IMR-90 (cell line): ENCODE measurements at regions not wholly inside any gene's neighbourhood (a gene's known extent, or its start where the extent isn't known, plus 50 kb on each side); places are given as distances from the start of the nearest gene placed in this dataset.

Experiments
- ATAC-seq: fragments of 200-7000 bp; cut with Tn5 transposase; 2 replicates; pipeline ENCODE4 v1.9.1; 2020; ENCODE audit warnings: low read depth, mild to moderate bottlenecking, moderate library complexity
- BruUV-seq: library from RNA; stranded (reverse); fragments of 400-500 nt; replicated peaks from 2 replicates; lab custom pipeline; 2021; lab: Mats Ljungman, UMichigan
- CTCF ChIA-PET: fragments of 300-600 bp; formaldehyde crosslinking; extraction: SDS; loops from one replicate; lab custom pipeline; 2021; ENCODE audit warnings: antibody characterized with exemption; lab: Yijun Ruan, JAX
- POLR2A ChIA-PET: fragments of 300-600 bp; sonication (Branson Sonifier 250); formaldehyde crosslinking; loops from one replicate; lab custom pipeline; 2022; ENCODE audit warnings: antibody characterized with exemption; ENCODE audit not compliant: unreplicated experiment; lab: Charles Lee
- DNase-seq: peaks from one replicate; pipeline ENCODE4 v3.0.0; 2013
- H2AFZ ChIP-seq: replicated peaks from 2 replicates; pipeline ENCODE3; 2013; ENCODE audit warnings: low read length, mild to moderate bottlenecking; ENCODE audit not compliant: poor library complexity
- H2AK5ac ChIP-seq: 2 replicates; pipeline ENCODE4 v1.6.1; 2013; ENCODE audit warnings: low read depth, low read length, inconsistent platforms
- H2AK9ac ChIP-seq: replicated peaks from 2 replicates; pipeline ENCODE3; 2013; ENCODE audit warnings: mild to moderate bottlenecking, low read depth, low read length, moderate library complexity; ENCODE audit not compliant: poor library complexity
- H2BK120ac ChIP-seq: 2 replicates; pipeline ENCODE4 v1.6.1; 2013; ENCODE audit warnings: low read depth, low read length, inconsistent platforms
- H2BK15ac ChIP-seq: 3 replicates; pipeline ENCODE4 v1.6.1; 2013; ENCODE audit warnings: low read depth, low read length, inconsistent platforms
- H2BK20ac ChIP-seq: 2 replicates; pipeline ENCODE4 v1.6.1; 2013; ENCODE audit warnings: low read depth, mild to moderate bottlenecking, inconsistent platforms, low read length, moderate library complexity
- H2BK5ac ChIP-seq: 2 replicates; pipeline ENCODE4 v1.6.1; 2013; ENCODE audit warnings: mild to moderate bottlenecking, low read depth, low read length, inconsistent platforms; ENCODE audit not compliant: poor library complexity, severe bottlenecking
- H3K14ac ChIP-seq: replicated peaks from 2 replicates; pipeline ENCODE4 v1.6.1; 2013; ENCODE audit warnings: low read depth, low read length, inconsistent platforms
- H3K18ac ChIP-seq: 2 replicates; pipeline ENCODE4 v1.6.1; 2013; ENCODE audit warnings: low read depth, low read length, control low read depth
- H3K23ac ChIP-seq: 2 replicates; pipeline ENCODE4 v1.6.1; 2013; ENCODE audit warnings: low read depth, low read length, inconsistent platforms
- H3K27ac ChIP-seq: 2 replicates; pipeline ENCODE4 v1.5.1; 2013; ENCODE audit warnings: mild to moderate bottlenecking, control low read depth, low read length; ENCODE audit not compliant: insufficient read depth
- H3K27me3 ChIP-seq: 2 replicates; pipeline ENCODE4 v1.6.1; 2013; ENCODE audit warnings: low read length; ENCODE audit not compliant: control insufficient read depth, insufficient read depth
- H3K36me3 ChIP-seq: 2 replicates; pipeline ENCODE4 v1.6.1; 2013; ENCODE audit warnings: low read length, mixed read lengths; ENCODE audit not compliant: control insufficient read depth, insufficient read depth
- H3K4ac ChIP-seq: 2 replicates; pipeline ENCODE4 v1.6.1; 2013; ENCODE audit warnings: low read depth, low read length, inconsistent platforms
- H3K4me1 ChIP-seq: 2 replicates; pipeline ENCODE4 v1.6.1; 2013; ENCODE audit warnings: low read length, mixed read lengths; ENCODE audit not compliant: control insufficient read depth, insufficient read depth
- H3K4me2 ChIP-seq: 2 replicates; pipeline ENCODE4 v1.6.1; 2013; ENCODE audit warnings: low read depth, mild to moderate bottlenecking, control low read depth, low read length, moderate library complexity
- H3K4me3 ChIP-seq: 2 replicates; pipeline ENCODE4 v1.5.1; 2013; ENCODE audit warnings: low read depth, mild to moderate bottlenecking, control low read depth, low read length, moderate library complexity; ENCODE audit not compliant: insufficient read depth
- H3K56ac ChIP-seq: 2 replicates; pipeline ENCODE4 v1.6.1; 2013; ENCODE audit warnings: low read length, inconsistent platforms; ENCODE audit not compliant: insufficient read depth; ENCODE audit errors: extremely low read depth
- H3K79me1 ChIP-seq, 2 experiments: 2 replicates each; pipeline ENCODE4 v1.6.1; 2013; ENCODE audit warnings: low read length in 2 of 2, inconsistent platforms in 1 of 2, low read depth in 1 of 2
- H3K9ac ChIP-seq: 2 replicates; pipeline ENCODE4 v1.6.1; 2013; ENCODE audit warnings: low read depth, low read length, control low read depth
- H3K9me1 ChIP-seq: 2 replicates; pipeline ENCODE4 v1.6.1; 2013; ENCODE audit warnings: low read length, inconsistent platforms; ENCODE audit not compliant: insufficient read depth
- H3K9me3 ChIP-seq: 2 replicates; pipeline ENCODE4 v1.6.1; 2013; ENCODE audit warnings: low read length; ENCODE audit not compliant: control insufficient read depth, insufficient read depth
- H4K20me1 ChIP-seq: 2 replicates; pipeline ENCODE4 v1.6.1; 2013; ENCODE audit warnings: low read length, inconsistent platforms; ENCODE audit not compliant: insufficient read depth
- H4K5ac ChIP-seq: 2 replicates; pipeline ENCODE4 v1.6.1; 2013; ENCODE audit warnings: mild to moderate bottlenecking, low read depth, low read length, control low read depth
- H4K8ac ChIP-seq, 2 experiments: 2 replicates each; pipeline ENCODE4 v1.6.1; 2013; ENCODE audit warnings: low read depth in 2 of 2, low read length in 2 of 2, control low read depth in 1 of 2, inconsistent platforms in 1 of 2
- H4K91ac ChIP-seq: 2 replicates; pipeline ENCODE4 v1.6.1; 2013; ENCODE audit warnings: low read depth, low read length, inconsistent platforms; ENCODE audit not compliant: insufficient read depth
- BHLHE40 ChIP-seq: fragments of 150-350 bp; IDR thresholded peaks from 2 replicates; pipeline ENCODE4 v1.6.1; 2016; ENCODE audit warnings: mild to moderate bottlenecking, low read depth, low read length
- CHD1 ChIP-seq: IDR thresholded peaks from 2 replicates; pipeline ENCODE4 v1.6.1; 2012; ENCODE audit warnings: low read depth, low read length, improper control_type of control experiment
- RAD21 ChIP-seq: IDR thresholded peaks from 2 replicates; pipeline ENCODE4 v1.6.1; 2012; ENCODE audit warnings: low read length, improper control_type of control experiment
- RCOR1 ChIP-seq: IDR thresholded peaks from 2 replicates; pipeline ENCODE4 v1.6.1; 2012; ENCODE audit warnings: mild to moderate bottlenecking, low read length, improper control_type of control experiment; ENCODE audit not compliant: insufficient replicate concordance
- WGBS, 2 experiments: methylation state at CpG; one replicate each; pipeline versions ENCODE4 v1.1.5 to v1.1.7; 2013; ENCODE audit warnings: missing lambda C conversion rate in 2 of 2; ENCODE audit not compliant: insufficient read length in 1 of 2; ENCODE audit errors: extremely low coverage in 2 of 2; 5-methylcytosine and 5-hydroxymethylcytosine counted together
- dilution Hi-C: fragments of 300-500 bp; cut with HindIII; formaldehyde crosslinking; loops from one replicate; pipeline ENCODE4 v1.14.3; 2018; ENCODE audit warnings: low sequenced_read_pairs; ENCODE audit not compliant: unreplicated experiment
- in situ Hi-C: fragments of 300-500 bp; cut with MboI; formaldehyde crosslinking; loops from 3 replicates; pipeline ENCODE4 v1.14.3; 2019; ENCODE audit warnings: low sequenced_read_pairs, inconsistent platforms, mixed read lengths
- intact Hi-C: fragments of 100-400 bp; cut with micrococcal nuclease; formaldehyde crosslinking; loops from 2 replicates; pipeline ENCODE4 v1.10.0; 2022
- TF ChIP-seq, protein P1 (sequence below): conservative IDR thresholded peaks from 2 replicates; pipeline ENCODE4 v1.5.1; 2012; ENCODE audit warnings: mild to moderate bottlenecking, low read depth, low read length, improper control_type of control experiment

DNA sequence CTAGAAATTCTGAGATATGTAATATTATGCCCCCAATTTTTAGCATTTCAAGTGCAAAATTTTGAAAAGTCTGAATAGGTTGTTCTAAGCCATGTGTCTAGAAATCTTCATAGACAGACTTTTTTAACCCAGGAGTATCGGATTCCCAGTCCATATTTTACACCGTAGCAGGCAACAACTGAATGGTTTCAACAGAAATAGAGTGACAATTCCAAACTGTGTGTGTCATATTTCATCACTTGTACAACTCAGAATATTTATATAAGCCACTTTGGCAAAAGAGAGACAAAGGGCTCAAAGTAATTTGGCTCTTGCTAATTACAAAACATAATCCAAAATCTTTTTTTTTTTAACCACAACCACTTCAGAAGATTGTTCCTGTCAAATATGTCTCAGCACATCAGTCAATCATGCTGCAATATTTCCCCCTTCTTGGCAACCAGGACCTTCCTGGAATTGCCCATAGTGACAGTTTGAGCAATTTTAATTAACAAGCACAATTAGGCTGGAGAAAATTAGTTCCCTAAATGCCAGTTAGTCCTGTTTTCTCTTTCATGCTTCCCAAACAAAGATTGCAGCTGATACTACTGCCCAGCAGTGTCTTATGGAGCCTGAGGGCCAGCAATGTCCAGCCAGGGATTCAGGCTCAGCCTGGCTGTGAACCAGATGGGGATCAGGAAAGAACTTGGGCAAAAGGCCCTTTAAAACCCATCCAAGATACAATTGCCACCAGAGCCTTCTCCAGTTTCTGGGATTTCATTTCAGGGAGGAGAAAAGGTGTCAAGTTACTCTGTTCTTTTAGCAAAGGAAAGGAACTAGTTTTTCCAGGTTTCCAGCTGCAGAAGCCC lies 533.3 kb upstream of the GHITM start:
- no peak overlapping the region for H3K14ac ChIP-seq
- no peaks in the 10 kb centered on the region for H3K4me1 ChIP-seq
- POLR2A ChIA-PET = no interaction called here
- H3K9me1 ChIP-seq = no peaks in the 10 kb centered on the region
- no TSS peak for BruUV-seq
- no peak overlapping the region for H3K27ac ChIP-seq
- no peak overlapping the region for H3K4me2 ChIP-seq
- H2BK20ac ChIP-seq = no peak overlapping the region
- no peak overlapping the region for H3K18ac ChIP-seq
- in situ Hi-C loops = no loop called here
- H3K23ac ChIP-seq = no peak overlapping the region
- H4K20me1 ChIP-seq = no peaks in the 10 kb centered on the region
- CTCF ChIA-PET = no interaction called here
- dilution Hi-C loops = no loop called here
- no CpG with 5 or more reads among the region's 2 CpGs for WGBS, 2 experiments
- H3K9ac ChIP-seq = no peak overlapping the region
- H4K91ac ChIP-seq = no peak overlapping the region
- H3K4ac ChIP-seq = no peak overlapping the region
- H2AK9ac ChIP-seq = no peak overlapping the region
- H2BK15ac ChIP-seq = no peak overlapping the region
- H3K36me3 ChIP-seq = no peaks in the 10 kb centered on the region
- H3K9me3 ChIP-seq = peaks cover 4% of the 10 kb centered on the region
- H3K79me1 ChIP-seq = no peaks in the 10 kb centered on the region
- no peak overlapping the region for H4K8ac ChIP-seq
- H3K27me3 ChIP-seq = no peaks in the 10 kb centered on the region
- DNase-seq = no peak
- H2BK5ac ChIP-seq = no peak overlapping the region
- no peak overlapping the region for H2AK5ac ChIP-seq
- no peak for ATAC-seq
- H3K56ac ChIP-seq = no peak overlapping the region
- intact Hi-C loops = no loop called here
- no peak overlapping the region for H2BK120ac ChIP-seq
- TF ChIP-seq RAD21 (no peak), RCOR1 (no peak), CHD1 (no peak), BHLHE40 (no peak)
- TF ChIP-seq, protein P1, sequence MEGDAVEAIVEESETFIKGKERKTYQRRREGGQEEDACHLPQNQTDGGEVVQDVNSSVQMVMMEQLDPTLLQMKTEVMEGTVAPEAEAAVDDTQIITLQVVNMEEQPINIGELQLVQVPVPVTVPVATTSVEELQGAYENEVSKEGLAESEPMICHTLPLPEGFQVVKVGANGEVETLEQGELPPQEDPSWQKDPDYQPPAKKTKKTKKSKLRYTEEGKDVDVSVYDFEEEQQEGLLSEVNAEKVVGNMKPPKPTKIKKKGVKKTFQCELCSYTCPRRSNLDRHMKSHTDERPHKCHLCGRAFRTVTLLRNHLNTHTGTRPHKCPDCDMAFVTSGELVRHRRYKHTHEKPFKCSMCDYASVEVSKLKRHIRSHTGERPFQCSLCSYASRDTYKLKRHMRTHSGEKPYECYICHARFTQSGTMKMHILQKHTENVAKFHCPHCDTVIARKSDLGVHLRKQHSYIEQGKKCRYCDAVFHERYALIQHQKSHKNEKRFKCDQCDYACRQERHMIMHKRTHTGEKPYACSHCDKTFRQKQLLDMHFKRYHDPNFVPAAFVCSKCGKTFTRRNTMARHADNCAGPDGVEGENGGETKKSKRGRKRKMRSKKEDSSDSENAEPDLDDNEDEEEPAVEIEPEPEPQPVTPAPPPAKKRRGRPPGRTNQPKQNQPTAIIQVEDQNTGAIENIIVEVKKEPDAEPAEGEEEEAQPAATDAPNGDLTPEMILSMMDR = no peak
- H2AFZ ChIP-seq = no peak overlapping the region
- H4K5ac ChIP-seq = no peak overlapping the region
- no peak overlapping the region for H3K4me3 ChIP-seq
